PC-9 (cell line): ENCODE measurements at regions not wholly inside any gene's neighbourhood (a gene's known extent, or its start where the extent isn't known, plus 50 kb on each side); places are given as distances from the start of the nearest gene placed in this dataset.

Experiments
- CTCF ChIP-seq: fragments of 200-600 bp; sonication (generic); conservative IDR thresholded peaks from 2 replicates; pipeline ENCODE4 v1.6.1; 2017; ENCODE audit warnings: mixed run types, antibody characterized with exemption, mild to moderate bottlenecking, moderate library complexity
- EZH2 ChIP-seq: fragments of 200-600 bp; sonication (generic); IDR thresholded peaks from 2 replicates; pipeline ENCODE4 v1.8.0; 2017; ENCODE audit warnings: antibody characterized with exemption, low read depth

DNA sequence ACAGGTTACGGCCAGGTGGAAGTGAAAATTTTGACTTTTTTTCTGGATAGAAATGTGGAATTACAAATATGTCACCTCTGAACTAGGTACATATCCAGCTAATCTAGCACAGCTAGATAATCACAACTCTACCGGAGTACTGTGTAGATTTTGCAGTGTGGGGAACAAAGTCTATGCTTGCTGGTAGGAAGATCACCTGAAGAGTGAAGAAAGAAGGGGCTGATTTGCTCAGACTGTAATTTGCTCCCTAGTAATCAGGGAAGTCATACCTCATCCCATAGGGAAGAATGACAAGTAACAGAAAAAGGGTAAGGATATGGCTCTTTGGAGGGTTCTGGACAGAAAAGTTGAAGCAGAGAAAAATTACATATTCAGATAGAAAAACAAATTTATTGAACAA lies 319.6 kb upstream of the TMPRSS15 start:
- TF ChIP-seq CTCF (no peak), EZH2 (no peak)
